ACC112 (cell line): ENCODE measurements at regions not wholly inside any gene's neighbourhood (a gene's known extent, or its start where the extent isn't known, plus 50 kb on each side); places are given as distances from the start of the nearest gene placed in this dataset.

Source experiments
- H2AFZ ChIP-seq: fragments of 200-600 bp; sonication (generic); one replicate; pipeline ENCODE4 v1.6.0; 2017; ENCODE audit warnings: antibody characterized with exemption, low read length; ENCODE audit not compliant: unreplicated experiment
- H3K27ac ChIP-seq: fragments of 200-600 bp; sonication (generic); 2 replicates; pipeline ENCODE4 v1.5.1; 2014; ENCODE audit warnings: low read depth, mild to moderate bottlenecking, antibody characterized with exemption, low read length, moderate library complexity
- H3K27me3 ChIP-seq: fragments of 200-600 bp; sonication (generic); 2 replicates; pipeline ENCODE4 v1.6.1; 2014; ENCODE audit warnings: mild to moderate bottlenecking, antibody characterized with exemption, low read length, moderate library complexity, mixed read lengths; ENCODE audit not compliant: insufficient read depth
- H3K36me3 ChIP-seq: fragments of 200-600 bp; sonication (generic); 2 replicates; pipeline ENCODE4 v1.6.1; 2016; ENCODE audit warnings: mild to moderate bottlenecking, antibody characterized with exemption, low read length, moderate library complexity, mixed read lengths; ENCODE audit not compliant: insufficient read depth
- H3K4me1 ChIP-seq: fragments of 200-600 bp; sonication (generic); one replicate; pipeline ENCODE4 v1.6.1; 2016; ENCODE audit warnings: low read length, mixed read lengths; ENCODE audit not compliant: insufficient read depth, unreplicated experiment, control insufficient read depth
- H3K4me3 ChIP-seq: fragments of 200-600 bp; sonication (generic); 2 replicates; pipeline ENCODE4 v1.5.1; 2014; ENCODE audit warnings: mild to moderate bottlenecking, low read depth, low read length
- H3K79me2 ChIP-seq: fragments of 200-600 bp; sonication (generic); one replicate; pipeline ENCODE4 v1.6.0; 2016; ENCODE audit warnings: low read length; ENCODE audit not compliant: control insufficient read depth, unreplicated experiment, insufficient read depth

GRCh38 chr15:58258501-58259292 lies 120.5 kb downstream of the AQP9 start:
- Histone ChIP-seq H3K4me1 (peaks cover 7% of the 10 kb centered on the region), H2AFZ (no peak overlapping the region), H3K27me3 (peaks cover 6% of the 10 kb centered on the region), H3K79me2 (no peaks in the 10 kb centered on the region), H3K36me3 (no peaks in the 10 kb centered on the region), H3K4me3 (no peak overlapping the region), H3K27ac (no peak overlapping the region)

DNA sequence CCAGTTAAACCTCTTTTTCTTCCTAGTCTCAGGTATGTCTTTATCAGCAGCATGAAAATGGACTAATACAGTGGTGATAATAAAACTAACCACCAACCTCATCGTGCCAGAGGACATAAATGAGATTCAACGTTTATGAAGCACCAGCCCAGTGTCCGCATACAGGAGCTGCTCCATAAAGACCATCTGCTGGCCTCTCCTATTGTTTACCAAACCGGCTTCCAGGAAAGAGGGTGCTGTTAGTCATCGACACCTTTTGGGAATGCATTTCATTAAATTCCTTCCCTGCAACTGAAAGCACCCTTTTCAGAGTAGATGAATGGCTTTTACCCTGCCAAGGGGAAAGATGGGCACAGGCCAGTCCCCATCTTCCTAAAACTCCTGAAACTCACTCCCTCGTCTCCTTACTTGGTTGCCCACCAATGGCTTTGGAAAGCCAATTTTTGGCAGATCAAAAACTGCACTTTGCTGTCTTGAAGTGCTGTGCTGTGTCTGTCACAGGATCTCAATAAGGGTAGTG lies 122.1 kb downstream of the AQP9 start:
- H3K4me3 ChIP-seq = no peak overlapping the region
- H3K36me3 ChIP-seq = no peaks in the 10 kb centered on the region
- no peak overlapping the region for H3K27ac ChIP-seq
- no peaks in the 10 kb centered on the region for H3K79me2 ChIP-seq
- no peak overlapping the region for H2AFZ ChIP-seq
- peaks cover 7% of the 10 kb centered on the region for H3K4me1 ChIP-seq
- H3K27me3 ChIP-seq = peaks cover under 1% of the 10 kb centered on the region

GRCh38 chr15:58260725-58261267 lies 122.6 kb downstream of the AQP9 start:
- Histone ChIP-seq H3K27ac (no peak overlapping the region), H3K36me3 (no peaks in the 10 kb centered on the region), H3K27me3 (no peaks in the 10 kb centered on the region), H3K79me2 (no peaks in the 10 kb centered on the region), H2AFZ (no peak overlapping the region), H3K4me3 (no peak overlapping the region), H3K4me1 (peaks cover 7% of the 10 kb centered on the region)

DNA sequence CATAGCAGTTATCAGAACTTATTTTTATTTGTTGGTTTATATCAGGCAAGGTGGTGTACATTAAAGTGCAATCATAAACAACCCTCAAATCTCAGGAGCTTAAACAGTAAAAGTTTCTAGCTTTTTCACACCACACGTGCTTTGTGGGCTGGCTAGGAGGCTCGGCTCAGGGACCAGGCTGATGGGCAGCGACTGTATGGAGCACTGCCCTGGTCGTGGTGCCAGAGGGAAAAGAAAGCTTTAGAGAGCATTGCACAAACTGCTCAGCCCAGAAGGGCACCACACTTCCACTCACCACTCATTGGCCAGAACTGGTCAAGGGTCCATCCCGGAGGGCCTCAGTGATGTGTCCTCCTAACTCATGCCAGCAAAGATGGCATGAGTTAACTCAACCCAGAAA lies 123.2 kb downstream of the AQP9 start:
- H3K36me3 ChIP-seq = no peaks in the 10 kb centered on the region
- no peaks in the 10 kb centered on the region for H3K27me3 ChIP-seq
- H3K79me2 ChIP-seq = no peaks in the 10 kb centered on the region
- no peak overlapping the region for H2AFZ ChIP-seq
- H3K27ac ChIP-seq = no peak overlapping the region
- H3K4me3 ChIP-seq = no peak overlapping the region
- peaks cover 7% of the 10 kb centered on the region for H3K4me1 ChIP-seq

DNA sequence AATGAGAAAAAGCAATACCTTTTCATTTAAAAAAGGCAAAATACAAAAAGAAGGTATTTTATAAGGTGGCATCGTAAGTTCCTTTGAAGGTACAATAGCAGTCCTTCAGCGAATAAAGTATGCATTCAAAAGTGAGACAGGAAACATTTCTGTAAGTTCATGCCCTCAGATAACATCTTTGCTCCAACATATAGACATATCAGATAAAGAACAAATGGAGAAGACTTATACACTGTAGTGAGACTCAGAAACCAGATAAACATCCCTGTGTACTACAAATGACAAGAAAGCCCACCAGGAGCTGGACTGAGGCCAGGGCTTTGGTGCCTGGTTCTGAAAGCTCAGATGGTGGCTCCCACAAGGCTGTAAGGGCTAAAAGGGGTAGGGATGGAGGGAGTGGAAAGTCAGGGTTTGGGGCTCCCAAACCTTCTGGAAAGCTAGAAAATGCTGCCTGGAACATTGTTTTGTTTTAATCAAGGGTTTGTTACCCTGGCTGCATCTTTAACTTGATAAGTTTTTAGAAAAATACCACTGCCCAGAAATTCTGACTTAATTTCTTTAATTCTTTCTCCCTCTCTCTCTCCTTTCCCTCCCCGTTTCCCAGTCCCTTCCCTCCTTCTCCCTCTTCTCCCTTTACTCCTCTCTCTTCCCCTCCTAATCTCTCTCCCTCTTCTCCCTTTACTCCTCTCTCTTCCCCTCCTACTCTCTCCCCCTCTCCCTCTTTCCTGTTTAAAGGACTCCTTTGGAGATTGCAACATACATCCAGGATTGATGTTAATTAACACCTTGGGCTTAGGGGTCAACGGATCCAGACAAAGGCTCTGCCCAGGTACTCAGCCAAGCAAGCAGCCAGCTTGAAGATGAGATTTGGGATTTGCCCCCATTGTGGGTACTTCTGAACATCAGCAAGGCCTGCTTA lies 126.1 kb downstream of the AQP9 start:
- Histone ChIP-seq H3K4me1 (peaks cover 7% of the 10 kb centered on the region), H3K36me3 (no peaks in the 10 kb centered on the region), H3K27ac (no peak overlapping the region), H3K27me3 (no peaks in the 10 kb centered on the region), H3K79me2 (no peaks in the 10 kb centered on the region), H3K4me3 (no peak overlapping the region), H2AFZ (no peak overlapping the region)

- Histone ChIP-seq H3K4me1 (no peaks in the 10 kb centered on the region), H3K4me3 (no peak overlapping the region), H2AFZ (no peak overlapping the region), H3K27ac (no peak overlapping the region), H3K79me2 (no peaks in the 10 kb centered on the region), H3K36me3 (no peaks in the 10 kb centered on the region; the same call in 1 of the 2 replicates), H3K27me3 (no peaks in the 10 kb centered on the region)
These were observed 128.9 kb downstream of the AQP9 start for GRCh38 chr15:58267051-58267450.

GRCh38 chr15:58268746-58269267 lies 130.6 kb downstream of the AQP9 start:
- H3K79me2 ChIP-seq = no peaks in the 10 kb centered on the region
- H3K27ac ChIP-seq = no peak overlapping the region
- H3K36me3 ChIP-seq = no peaks in the 10 kb centered on the region; the same call in 1 of the 2 replicates
- H3K27me3 ChIP-seq = no peaks in the 10 kb centered on the region
- no peaks in the 10 kb centered on the region for H3K4me1 ChIP-seq
- H2AFZ ChIP-seq = no peak overlapping the region
- no peak overlapping the region for H3K4me3 ChIP-seq

DNA sequence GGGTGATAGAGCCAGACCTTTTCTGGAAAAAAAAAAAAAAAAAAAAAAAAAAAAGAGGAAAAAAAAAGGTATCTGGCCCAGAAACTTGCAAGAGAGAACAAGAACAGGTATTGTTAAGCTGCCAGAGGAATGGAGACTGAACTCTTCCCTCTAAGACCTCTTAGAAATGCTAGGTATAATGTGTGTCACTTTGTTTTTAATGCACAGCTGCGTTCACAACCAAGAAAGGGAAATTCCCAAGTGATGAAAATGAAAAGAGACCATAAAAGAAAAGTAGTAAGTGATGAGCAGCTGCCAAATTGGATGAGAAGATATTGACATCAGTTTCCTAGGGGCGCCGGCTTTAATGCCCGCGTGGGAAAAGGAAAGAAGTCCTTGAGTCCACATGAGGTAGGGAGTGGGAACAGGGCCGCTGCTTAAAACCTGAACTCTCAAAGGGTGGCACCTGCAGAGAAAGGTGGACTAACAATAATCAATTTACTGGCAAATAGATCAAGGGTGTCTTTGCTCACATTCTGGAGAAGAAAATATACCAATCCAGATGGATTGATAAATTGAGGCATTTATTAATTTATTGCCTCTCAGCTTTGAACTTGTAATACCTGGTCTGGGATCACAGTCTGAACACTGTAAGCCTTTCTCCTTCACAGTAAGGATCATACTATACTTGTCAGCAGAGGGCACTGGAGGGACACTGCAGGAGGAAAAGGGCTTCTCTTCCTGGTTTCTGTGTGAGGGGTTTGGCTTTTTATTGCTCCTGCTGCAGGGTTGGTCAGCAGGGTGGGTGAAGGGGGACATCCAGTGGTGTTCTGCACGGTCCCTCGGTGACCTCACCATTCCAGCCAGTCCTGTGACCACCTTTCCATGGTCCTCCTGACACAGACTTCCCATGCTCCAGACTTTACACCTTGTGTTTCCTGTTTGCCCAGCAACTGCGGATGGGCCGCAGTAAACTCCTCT lies 131.6 kb downstream of the AQP9 start:
- Histone ChIP-seq H3K4me1 (no peaks in the 10 kb centered on the region), H3K4me3 (no peak overlapping the region), H3K79me2 (no peaks in the 10 kb centered on the region), H3K27me3 (no peaks in the 10 kb centered on the region), H3K27ac (no peak overlapping the region), H3K36me3 (no peaks in the 10 kb centered on the region; the same call in 1 of the 2 replicates), H2AFZ (no peak overlapping the region)

DNA sequence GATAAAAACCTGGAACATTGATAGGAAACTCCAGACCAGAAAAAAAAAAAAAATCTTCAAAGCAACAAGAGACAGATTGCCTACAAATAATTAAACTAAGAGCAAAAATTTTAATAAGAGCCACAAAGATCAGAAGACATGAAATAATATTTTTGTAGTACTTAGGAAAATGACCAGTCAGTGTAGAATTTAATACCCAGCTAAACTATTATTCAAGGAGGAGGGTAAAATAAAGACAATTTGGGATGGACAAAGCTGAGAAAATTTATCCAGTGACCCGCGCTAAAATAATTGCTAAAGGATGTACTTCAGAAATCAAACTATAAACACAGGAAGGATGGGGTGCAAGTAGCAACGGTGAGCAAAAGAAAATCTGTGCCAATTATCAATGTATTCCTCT lies 133.2 kb downstream of the AQP9 start:
- Histone ChIP-seq H3K36me3 (no peaks in the 10 kb centered on the region; the same call in 1 of the 2 replicates), H3K27ac (no peak overlapping the region), H3K4me1 (no peaks in the 10 kb centered on the region), H3K79me2 (no peaks in the 10 kb centered on the region), H2AFZ (no peak overlapping the region), H3K27me3 (no peaks in the 10 kb centered on the region), H3K4me3 (no peak overlapping the region)
